Glutamatergic neuron (in vitro differentiated cells): ENCODE measurements at regions not wholly inside any gene's neighbourhood (a gene's known extent, or its start where the extent isn't known, plus 50 kb on each side); places are given as distances from the start of the nearest gene placed in this dataset.

Experiments
- DNase-seq: peaks from one replicate; pipeline ENCODE4 v3.0.0; 2022
- H3K27ac Mint-ChIP-seq: one replicate; pipeline ENCODE4 v1.8.0; 2020; ENCODE audit warnings: mild to moderate bottlenecking, mixed read lengths, inconsistent platforms; ENCODE audit not compliant: unreplicated experiment
- H3K27me3 Mint-ChIP-seq: one replicate; pipeline ENCODE4 v1.8.0; 2020; ENCODE audit warnings: mild to moderate bottlenecking, moderate library complexity, mixed read lengths, inconsistent platforms; ENCODE audit not compliant: unreplicated experiment
- H3K36me3 Mint-ChIP-seq: one replicate; pipeline ENCODE4 v1.8.0; 2020; ENCODE audit warnings: mild to moderate bottlenecking, mixed read lengths, inconsistent platforms; ENCODE audit not compliant: unreplicated experiment
- H3K4me1 Mint-ChIP-seq: one replicate; pipeline ENCODE4 v1.8.0; 2020; ENCODE audit warnings: mild to moderate bottlenecking, low read depth, mixed read lengths, inconsistent platforms; ENCODE audit not compliant: unreplicated experiment
- H3K4me3 Mint-ChIP-seq: one replicate; pipeline ENCODE4 v1.8.0; 2020; ENCODE audit warnings: mild to moderate bottlenecking, mixed read lengths, inconsistent platforms; ENCODE audit not compliant: unreplicated experiment
- H3K9me3 Mint-ChIP-seq: one replicate; pipeline ENCODE4 v1.8.0; 2020; ENCODE audit warnings: mild to moderate bottlenecking, moderate library complexity, mixed read lengths, inconsistent platforms; ENCODE audit not compliant: unreplicated experiment
- CTCF ChIP-seq: fragments of 200-600 bp; sonication (generic); IDR thresholded peaks from one replicate; pipeline ENCODE4 v1.5.0; 2021; ENCODE audit not compliant: partially characterized antibody, unreplicated experiment

- H3K36me3 Mint-ChIP-seq, result no peaks in the 10 kb centered on the region
- no peak for DNase-seq
- peaks cover 2% of the 10 kb centered on the region for H3K27me3 Mint-ChIP-seq
- H3K4me1 Mint-ChIP-seq, result no peaks in the 10 kb centered on the region
- H3K27ac Mint-ChIP-seq, result no peak overlapping the region
- no peak overlapping the region for H3K4me3 Mint-ChIP-seq
- H3K9me3 Mint-ChIP-seq, result no peaks in the 10 kb centered on the region
- TF ChIP-seq CTCF, result no peak
These were observed 78.6 kb upstream of the RAI2 start for GRCh38 chrX:17939724-17940123.

GRCh38 chrX:17933856-17934255, 72.8 kb upstream of the RAI2 start:
- H3K36me3 Mint-ChIP-seq, result no peaks in the 10 kb centered on the region
- H3K9me3 Mint-ChIP-seq, result no peaks in the 10 kb centered on the region
- no peak overlapping the region for H3K27ac Mint-ChIP-seq
- DNase-seq, result no peak
- no peaks in the 10 kb centered on the region for H3K4me1 Mint-ChIP-seq
- H3K27me3 Mint-ChIP-seq, result no peaks in the 10 kb centered on the region
- TF ChIP-seq CTCF, result no peak
- H3K4me3 Mint-ChIP-seq, result no peak overlapping the region

- DNase-seq, result no peak
- no peak for TF ChIP-seq CTCF
- Mint-ChIP-seq H3K4me1 (no peaks in the 10 kb centered on the region), H3K27me3 (no peaks in the 10 kb centered on the region), H3K4me3 (no peak overlapping the region), H3K36me3 (no peaks in the 10 kb centered on the region), H3K9me3 (no peaks in the 10 kb centered on the region), H3K27ac (no peak overlapping the region)
These were observed 71.7 kb upstream of the RAI2 start for GRCh38 chrX:17932781-17933180.

- no peaks in the 10 kb centered on the region for H3K27me3 Mint-ChIP-seq
- no peaks in the 10 kb centered on the region for H3K4me1 Mint-ChIP-seq
- H3K27ac Mint-ChIP-seq, result no peak overlapping the region
- no peak for TF ChIP-seq CTCF
- no peaks in the 10 kb centered on the region for H3K36me3 Mint-ChIP-seq
- no peak for DNase-seq
- no peaks in the 10 kb centered on the region for H3K9me3 Mint-ChIP-seq
- no peak overlapping the region for H3K4me3 Mint-ChIP-seq
These were observed 70.8 kb upstream of the RAI2 start for GRCh38 chrX:17931855-17932254.

- no peak for TF ChIP-seq CTCF
- peaks cover 9% of the 10 kb centered on the region for H3K36me3 Mint-ChIP-seq
- no peak overlapping the region for H3K4me3 Mint-ChIP-seq
- no peak overlapping the region for H3K27ac Mint-ChIP-seq
- DNase-seq, result no peak
- no peaks in the 10 kb centered on the region for H3K4me1 Mint-ChIP-seq
- H3K27me3 Mint-ChIP-seq, result peaks cover 2% of the 10 kb centered on the region
- no peaks in the 10 kb centered on the region for H3K9me3 Mint-ChIP-seq
These were observed 69.8 kb upstream of the RAI2 start for GRCh38 chrX:17930850-17931249.
